GM12878 (cell line): ENCODE measurements at regions not wholly inside any gene's neighbourhood (a gene's known extent, or its start where the extent isn't known, plus 50 kb on each side); places are given as distances from the start of the nearest gene placed in this dataset.

Source experiments
- ATAC-seq: fragments of 200-7000 bp; cut with Tn5 transposase; 3 replicates; pipeline ENCODE4 v1.9.1; 2020; ENCODE audit warnings: mild to moderate bottlenecking, moderate library complexity
- BruUV-seq: library from RNA; stranded (reverse); fragments of 400-500 nt; replicated peaks from 2 replicates; lab custom pipeline; 2021; lab: Mats Ljungman, UMichigan
- CTCF ChIA-PET: fragments of 300-600 bp; sonication (Branson Sonifier 250); formaldehyde crosslinking; extraction: SDS; loops from one replicate; lab custom pipeline; 2021; ENCODE audit warnings: inconsistent platforms; lab: Yijun Ruan, JAX
- POLR2A ChIA-PET: fragments of 350-600 bp; formaldehyde crosslinking; extraction: SDS; loops from one replicate; lab custom pipeline; 2021; ENCODE audit warnings: inconsistent platforms; lab: Charles Lee
- RAD21 ChIA-PET: fragments of 300-600 bp; sonication (Branson Sonifier 250); formaldehyde crosslinking; loops from one replicate; lab custom pipeline; 2023; ENCODE audit warnings: antibody characterized with exemption; ENCODE audit not compliant: unreplicated experiment; lab: Charles Lee
- SMC1A ChIA-PET: fragments of 300-600 bp; sonication (Branson Sonifier 250); formaldehyde crosslinking; loops from one replicate; lab custom pipeline; 2023; ENCODE audit not compliant: unreplicated experiment, uncharacterized antibody; lab: Charles Lee
- DNase-seq: peaks from one replicate; pipeline ENCODE4 v3.0.0-alpha.2; 2011; ENCODE audit warnings: low read depth, low spot score
- FAIRE-seq: peaks from 3 replicates; lab custom pipeline; 2011; peaks lifted over from hg19 to GRCh38; lab: Jason Lieb, UNC
- H2AFZ ChIP-seq: 2 replicates; pipeline ENCODE4 v1.6.0; 2011; ENCODE audit warnings: low read depth, low read length, control low read depth; ENCODE audit not compliant: control insufficient read depth
- H3K27ac ChIP-seq: 2 replicates; pipeline ENCODE4 v1.5.1; 2011; ENCODE audit warnings: control low read depth; ENCODE audit not compliant: control insufficient read depth, insufficient read depth
- H3K27me3 ChIP-seq, 2 experiments: replicated peaks in 1 of 2; 2 replicates each; pipeline versions ENCODE4 v1.6.0 to v1.6.1; 2011; ENCODE audit warnings: low read length in 1 of 2; ENCODE audit not compliant: control insufficient read depth in 2 of 2, insufficient read depth in 2 of 2
- H3K36me3 ChIP-seq, 2 experiments: 2 replicates each; pipeline ENCODE4 v1.5.1; 2011; ENCODE audit warnings: low read length in 1 of 2; ENCODE audit not compliant: control insufficient read depth in 2 of 2, insufficient read depth in 2 of 2
- H3K4me1 ChIP-seq: 2 replicates; pipeline ENCODE4 v1.6.1; 2011; ENCODE audit warnings: mild to moderate bottlenecking, low read length, moderate library complexity, mixed read lengths; ENCODE audit not compliant: control insufficient read depth, insufficient read depth
- H3K4me2 ChIP-seq: 2 replicates; pipeline ENCODE4 v1.6.0; 2011; ENCODE audit warnings: control low read depth; ENCODE audit not compliant: control insufficient read depth, insufficient read depth
- H3K4me3 ChIP-seq: fragments of 200-600 bp; sonication (generic); 2 replicates; pipeline ENCODE4 v1.5.1; 2016
- H3K79me2 ChIP-seq: 2 replicates; pipeline ENCODE4 v1.6.0; 2011; ENCODE audit warnings: low read length; ENCODE audit not compliant: control insufficient read depth, insufficient read depth
- H3K9ac ChIP-seq: 2 replicates; pipeline ENCODE4 v1.8.0; 2011; ENCODE audit warnings: low read length, control low read depth, mixed read lengths; ENCODE audit not compliant: control insufficient read depth, insufficient read depth
- H3K9me3 ChIP-seq: replicated peaks from 3 replicates; pipeline ENCODE4 v1.5.1; 2011; ENCODE audit warnings: mild to moderate bottlenecking, low read length; ENCODE audit not compliant: control insufficient read depth, insufficient read depth
- H4K20me1 ChIP-seq: 2 replicates; pipeline ENCODE4 v1.6.0; 2011; ENCODE audit not compliant: control insufficient read depth, insufficient read depth
- BCLAF1 ChIP-seq: fragments of 450-650 bp; IDR thresholded peaks from 2 replicates; pipeline ENCODE4 v1.6.1; 2017; ENCODE audit warnings: antibody characterized with exemption, mild to moderate bottlenecking, moderate library complexity
- E2F8 ChIP-seq: fragments of 450-650 bp; IDR thresholded peaks from 2 replicates; pipeline ENCODE4 v1.6.1; 2018; ENCODE audit warnings: mild to moderate bottlenecking, low read depth, moderate library complexity; ENCODE audit not compliant: partially characterized antibody
- MEF2A ChIP-seq: IDR thresholded peaks from 2 replicates; pipeline ENCODE4 v1.6.1; 2011; ENCODE audit warnings: low read depth, mild to moderate bottlenecking, low read length, moderate library complexity; ENCODE audit not compliant: insufficient read depth
- MYB ChIP-seq: fragments of 150-350 bp; IDR thresholded peaks from 2 replicates; pipeline ENCODE4 v1.6.1; 2014; ENCODE audit warnings: mild to moderate bottlenecking, low read depth, low read length, borderline replicate concordance
- POLR2AphosphoS2 ChIP-seq: IDR thresholded peaks from 2 replicates; pipeline ENCODE4 v1.6.1; 2011; ENCODE audit warnings: low read depth, mild to moderate bottlenecking, low read length, improper control_type of control experiment, moderate library complexity
- RAD21 ChIP-seq: IDR thresholded peaks from 2 replicates; pipeline ENCODE4 v1.6.1; 2011; ENCODE audit warnings: mild to moderate bottlenecking, low read depth, low read length, moderate library complexity; ENCODE audit not compliant: insufficient read depth
- RELA ChIP-seq: fragments of 450-650 bp; IDR thresholded peaks from 2 replicates; pipeline ENCODE4 v1.8.0; 2014; ENCODE audit warnings: borderline replicate concordance; ENCODE audit not compliant: partially characterized antibody
- SKIL ChIP-seq: fragments of 450-650 bp; IDR thresholded peaks from 2 replicates; pipeline ENCODE4 v1.6.1; 2017; ENCODE audit warnings: mild to moderate bottlenecking, low read depth, inconsistent platforms; ENCODE audit not compliant: poor library complexity, severe bottlenecking
- STAT1 ChIP-seq: fragments of 450-650 bp; conservative IDR thresholded peaks from 2 replicates; pipeline ENCODE4 v1.6.1; 2014; ENCODE audit warnings: antibody characterized with exemption, mild to moderate bottlenecking
- USF2 ChIP-seq: IDR thresholded peaks from 2 replicates; pipeline ENCODE4 v1.6.1; 2011; ENCODE audit warnings: low read depth, low read length, improper control_type of control experiment, borderline replicate concordance
- ZZZ3 ChIP-seq: IDR thresholded peaks from 2 replicates; pipeline ENCODE4 v1.6.1; 2011; ENCODE audit warnings: low read depth; ENCODE audit not compliant: control insufficient read depth, insufficient read length
- WGBS: methylation state at CpG from one replicate; pipeline ENCODE4 v1.1.6; 2016; ENCODE audit warnings: low lambda C conversion rate; ENCODE audit not compliant: insufficient replicate concordance, insufficient coverage; ENCODE audit errors: missing lambda C conversion rate; 5-methylcytosine and 5-hydroxymethylcytosine counted together
- in situ Hi-C: fragments of 300-500 bp; cut with MboI; formaldehyde crosslinking; loops from 9 replicates; pipeline ENCODE4 v1.14.3; 2018; ENCODE audit warnings: mixed read lengths
- intact Hi-C: fragments of 100-400 bp; cut with micrococcal nuclease; formaldehyde crosslinking; loops from one replicate; pipeline ENCODE4 v1.14.2; 2022; ENCODE audit not compliant: unreplicated experiment

- no peak for TF ChIP-seq USF2
Observed at GRCh38 chr14:76653875-76654572, 107.2 kb upstream of the VASH1 start (continued).

GRCh38 chr14:76654573-76655108, 106.6 kb upstream of the VASH1 start:
- peaks cover 0 to 4% of the 10 kb centered on the region in 2 experiments; a peak in 1 of 4 replicates for H3K27me3 ChIP-seq
- H2AFZ ChIP-seq, result no peak overlapping the region
- H3K36me3 ChIP-seq, result no peaks in the 10 kb centered on the region
- H3K4me1 ChIP-seq, result no peaks in the 10 kb centered on the region
- FAIRE-seq, result no peak
- intact Hi-C loops, result no loop called here
- H3K4me3 ChIP-seq, result no peak overlapping the region
- POLR2A ChIA-PET, result no interaction called here
- DNase-seq, result no peak
- no TSS peak for BruUV-seq
- no peak overlapping the region for H3K4me2 ChIP-seq
- no peaks in the 10 kb centered on the region for H3K79me2 ChIP-seq
- in situ Hi-C loops, result no loop called here
- CTCF ChIA-PET, result interaction anchor here (1.7 kb wide), 2 partner anchors 9 to 198 kb away, joined by 3 to 4 read pairs; no protein-coding TSS in a partner anchor
- ATAC-seq, result no peak
- RAD21 ChIA-PET, result no interaction called here
- H4K20me1 ChIP-seq, result no peaks in the 10 kb centered on the region
- no peak overlapping the region for H3K9ac ChIP-seq
- SMC1A ChIA-PET, result interaction anchor here (1.5 kb wide), 1 partner anchor 9 kb away, joined by 4 read pairs; no protein-coding TSS in a partner anchor
- 26% methylated on average over 10 of the region's 10 CpGs for WGBS
- peaks cover 2% of the 10 kb centered on the region; the same call in 1 of the 3 replicates for H3K9me3 ChIP-seq
- no peak overlapping the region for H3K27ac ChIP-seq
- no peak for TF ChIP-seq MEF2A
- no peak for TF ChIP-seq SKIL
- TF ChIP-seq STAT1, result no peak
- TF ChIP-seq RELA, result no peak
- no peak for TF ChIP-seq RAD21
- no peak for TF ChIP-seq POLR2AphosphoS2
- TF ChIP-seq ZZZ3, result no peak
- no peak for TF ChIP-seq BCLAF1
- TF ChIP-seq MYB, result no peak
- TF ChIP-seq E2F8, result no peak
